ENCODE measurements at regions not wholly inside any gene's neighbourhood (a gene's known extent, or its start where the extent isn't known, plus 50 kb on each side); places are given as distances from the start of the nearest gene placed in this dataset.

DNA sequence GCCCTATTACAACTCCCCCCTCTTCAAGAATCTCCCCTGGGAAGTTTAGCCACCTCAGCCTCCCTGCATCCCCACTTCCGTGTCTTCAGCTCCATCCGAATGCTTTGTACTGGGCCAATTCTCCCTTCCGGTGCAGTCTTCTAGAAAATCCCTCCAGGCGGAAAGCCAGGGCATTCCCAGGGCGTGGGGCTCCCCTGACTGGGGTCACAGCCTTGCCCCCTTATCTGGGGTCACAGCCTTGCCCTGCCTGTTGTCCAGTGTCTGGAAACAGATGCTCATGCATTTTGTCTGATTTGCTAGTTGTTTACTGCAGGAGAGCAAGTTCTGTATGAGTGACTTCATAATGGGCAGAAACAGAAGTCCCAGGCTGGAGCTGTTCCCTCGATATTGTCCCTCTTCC, 112.5 kb upstream of the TCERG1L start:
- no peak overlapping the region for H3K9ac ChIP-seq (ENCODE audit: low read length in 5 of 5)
- H3K27me3 ChIP-seq (ENCODE audit: control insufficient read depth in 5 of 5, insufficient read depth in 4 of 5, low read length in 5 of 5) = peaks cover 14 to 34% (median 25%) of the 10 kb centered on the region in 5 donors
- H3K9me3 ChIP-seq (ENCODE audit: control insufficient read depth in 5 of 5, low read length in 5 of 5) = peaks cover 0 to 2% (median 0%) of the 10 kb centered on the region in 5 donors
- no peak overlapping the region for H3K27ac ChIP-seq (ENCODE audit: low read depth, low read length)
- H3K4me3 ChIP-seq (ENCODE audit: low read depth in 1 of 5, low read length in 5 of 5) = no peak overlapping the region
- H3K36me3 ChIP-seq (ENCODE audit: control insufficient read depth in 5 of 5, insufficient read depth in 5 of 5, low read length in 5 of 5) = no peaks in the 10 kb centered on the region
- H3K4me1 ChIP-seq (ENCODE audit: control insufficient read depth in 5 of 5, insufficient read depth in 5 of 5, low read length in 5 of 5) = no peaks in the 10 kb centered on the region

DNA sequence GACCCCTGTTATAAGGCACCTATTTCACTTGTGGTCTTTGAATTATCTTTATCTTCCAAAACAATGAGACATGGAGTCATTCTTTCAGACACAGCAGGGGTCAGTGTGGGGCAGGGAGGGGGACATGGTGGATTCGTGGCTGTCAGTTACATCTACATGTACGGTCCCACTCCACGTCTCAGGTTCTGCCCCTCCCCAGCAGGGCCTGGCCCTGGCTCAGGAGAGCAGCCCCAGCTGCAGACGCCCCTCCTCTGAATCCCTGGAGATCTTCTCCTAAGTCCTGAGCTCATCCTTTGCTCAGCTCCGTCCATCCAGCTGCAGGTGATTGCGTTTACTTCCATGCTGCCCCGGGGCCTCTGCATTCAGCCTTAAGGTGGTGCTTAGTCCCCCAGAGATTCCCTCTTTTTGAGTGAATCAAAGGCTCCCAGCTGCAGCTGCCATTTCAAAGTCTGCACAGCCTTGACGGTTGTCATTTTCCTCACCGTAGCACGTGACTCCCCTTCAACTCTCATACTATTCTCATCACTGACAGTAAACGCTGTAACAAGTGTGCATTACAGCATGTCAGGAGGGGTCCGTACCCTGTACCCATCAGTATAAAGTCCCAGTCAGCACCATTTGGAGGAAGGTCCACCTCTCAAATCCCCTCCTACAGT, 113.4 kb upstream of the TCERG1L start:
- Histone ChIP-seq H3K4me1 (ENCODE audit: control insufficient read depth in 5 of 5, insufficient read depth in 5 of 5, low read length in 5 of 5) (no peaks in the 10 kb centered on the region), H3K27me3 (ENCODE audit: control insufficient read depth in 5 of 5, insufficient read depth in 4 of 5, low read length in 5 of 5) (peaks cover 21 to 42% (median 34%) of the 10 kb centered on the region in 5 donors), H3K36me3 (ENCODE audit: control insufficient read depth in 5 of 5, insufficient read depth in 5 of 5, low read length in 5 of 5) (no peaks in the 10 kb centered on the region), H3K4me3 (ENCODE audit: low read depth in 1 of 5, low read length in 5 of 5) (no peak overlapping the region), H3K9ac (ENCODE audit: low read length in 5 of 5) (no peak overlapping the region), H3K9me3 (ENCODE audit: control insufficient read depth in 5 of 5, low read length in 5 of 5) (peaks cover 0 to 2% (median 0%) of the 10 kb centered on the region in 5 donors), H3K27ac (ENCODE audit: low read depth, low read length) (no peak overlapping the region)

DNA sequence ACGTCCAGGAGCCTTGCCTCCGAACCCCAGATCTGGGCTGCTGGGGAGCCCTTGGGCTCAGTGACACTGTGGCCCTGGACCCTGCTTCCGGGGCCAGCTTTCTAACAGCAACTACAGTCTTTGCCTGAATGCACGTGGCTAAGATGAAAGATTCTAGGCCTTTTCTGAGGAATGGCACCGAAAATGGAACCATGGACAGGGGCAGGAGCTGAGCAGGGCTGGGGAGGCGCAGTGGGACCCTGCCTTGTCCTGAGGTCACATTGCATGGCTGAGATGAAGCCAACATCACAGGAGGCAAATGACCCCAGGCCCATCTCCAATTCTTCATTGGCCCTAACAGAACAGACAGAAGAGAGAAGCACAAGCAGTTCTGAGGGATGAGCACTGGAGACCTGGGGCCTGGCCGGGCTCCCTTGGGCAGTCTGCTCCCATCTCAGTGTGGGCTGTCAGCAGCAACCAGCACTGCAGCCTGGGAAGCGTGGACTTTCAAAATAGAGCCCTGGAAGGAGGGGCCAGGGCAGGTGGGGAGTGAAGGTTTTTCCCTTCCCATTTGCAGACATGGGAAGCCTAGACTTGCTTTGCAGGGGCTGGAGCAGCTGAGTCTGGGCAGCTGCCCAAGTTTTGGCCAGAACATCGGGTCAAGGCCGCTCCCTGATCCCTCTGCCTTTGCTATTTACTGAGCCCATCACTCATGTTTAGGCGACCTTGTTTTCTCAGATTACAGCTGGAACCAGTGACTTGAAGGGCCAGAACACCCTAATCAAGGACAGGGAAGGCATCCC, 114.4 kb upstream of the TCERG1L start:
- no peak overlapping the region for H3K4me3 ChIP-seq (ENCODE audit: low read depth in 1 of 5, low read length in 5 of 5)
- H3K4me1 ChIP-seq (ENCODE audit: control insufficient read depth in 5 of 5, insufficient read depth in 5 of 5, low read length in 5 of 5) = no peaks in the 10 kb centered on the region
- H3K9ac ChIP-seq (ENCODE audit: low read length in 5 of 5) = no peak overlapping the region
- peaks cover 21 to 49% (median 38%) of the 10 kb centered on the region in 5 donors for H3K27me3 ChIP-seq (ENCODE audit: control insufficient read depth in 5 of 5, insufficient read depth in 4 of 5, low read length in 5 of 5)
- H3K36me3 ChIP-seq (ENCODE audit: control insufficient read depth in 5 of 5, insufficient read depth in 5 of 5, low read length in 5 of 5) = no peaks in the 10 kb centered on the region
- H3K27ac ChIP-seq (ENCODE audit: low read depth, low read length) = no peak overlapping the region
- H3K9me3 ChIP-seq (ENCODE audit: control insufficient read depth in 5 of 5, low read length in 5 of 5) = peaks cover 0 to 2% (median 0%) of the 10 kb centered on the region in 5 donors

DNA sequence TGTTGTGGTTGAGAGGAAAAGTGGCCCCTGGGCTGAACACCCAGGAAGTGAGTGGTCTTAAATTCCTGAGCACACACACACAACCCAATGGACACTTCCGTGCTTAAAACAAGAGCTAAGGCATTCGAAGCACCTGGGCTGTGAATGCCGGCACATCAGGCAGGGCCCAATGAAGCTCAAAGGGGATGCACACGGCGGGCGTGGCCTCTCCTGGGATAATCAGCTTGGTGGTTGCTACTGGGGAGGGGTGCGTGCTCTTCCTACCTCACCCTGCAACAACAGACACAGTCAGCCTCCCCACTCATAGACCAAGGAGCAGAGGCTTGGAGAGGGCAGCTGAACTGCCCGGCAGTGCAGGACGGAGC, 115.0 kb upstream of the TCERG1L start:
- Histone ChIP-seq H3K4me3 (ENCODE audit: low read depth in 1 of 5, low read length in 5 of 5) (no peak overlapping the region), H3K27ac (ENCODE audit: low read depth, low read length) (no peak overlapping the region), H3K9me3 (ENCODE audit: control insufficient read depth in 5 of 5, low read length in 5 of 5) (peaks cover 0 to 2% (median 0%) of the 10 kb centered on the region in 5 donors), H3K27me3 (ENCODE audit: control insufficient read depth in 5 of 5, insufficient read depth in 4 of 5, low read length in 5 of 5) (peaks cover 18 to 48% (median 42%) of the 10 kb centered on the region in 5 donors), H3K9ac (ENCODE audit: low read length in 5 of 5) (no peak overlapping the region), H3K36me3 (ENCODE audit: control insufficient read depth in 5 of 5, insufficient read depth in 5 of 5, low read length in 5 of 5) (no peaks in the 10 kb centered on the region), H3K4me1 (ENCODE audit: control insufficient read depth in 5 of 5, insufficient read depth in 5 of 5, low read length in 5 of 5) (no peaks in the 10 kb centered on the region)

DNA sequence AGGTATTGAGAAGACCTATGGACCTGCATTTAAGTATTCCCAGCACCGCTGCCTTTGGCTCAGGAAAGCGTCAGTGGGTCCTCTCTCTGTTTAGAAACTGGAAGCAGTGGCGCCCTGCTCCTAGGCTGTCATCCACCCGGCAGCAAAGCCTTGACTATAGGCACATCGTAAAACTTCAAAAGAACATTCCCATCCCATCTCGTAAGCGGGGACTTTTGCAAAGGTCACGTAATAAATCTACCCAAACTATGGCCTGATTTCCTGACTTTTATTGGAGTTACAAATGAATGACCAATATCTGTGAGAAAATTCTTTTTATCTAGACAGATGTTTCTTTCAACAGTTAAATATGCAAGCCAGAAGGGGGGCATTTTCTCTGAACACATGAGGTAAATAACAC, 115.8 kb upstream of the TCERG1L start:
- Histone ChIP-seq H3K9ac (ENCODE audit: low read length in 5 of 5) (no peak overlapping the region), H3K27me3 (ENCODE audit: control insufficient read depth in 5 of 5, insufficient read depth in 4 of 5, low read length in 5 of 5) (peaks cover 24 to 55% (median 50%) of the 10 kb centered on the region in 5 donors), H3K27ac (ENCODE audit: low read depth, low read length) (no peak overlapping the region), H3K9me3 (ENCODE audit: control insufficient read depth in 5 of 5, low read length in 5 of 5) (no peaks in the 10 kb centered on the region), H3K4me3 (ENCODE audit: low read depth in 1 of 5, low read length in 5 of 5) (no peak overlapping the region), H3K36me3 (ENCODE audit: control insufficient read depth in 5 of 5, insufficient read depth in 5 of 5, low read length in 5 of 5) (no peaks in the 10 kb centered on the region), H3K4me1 (ENCODE audit: control insufficient read depth in 5 of 5, insufficient read depth in 5 of 5, low read length in 5 of 5) (no peaks in the 10 kb centered on the region)

DNA sequence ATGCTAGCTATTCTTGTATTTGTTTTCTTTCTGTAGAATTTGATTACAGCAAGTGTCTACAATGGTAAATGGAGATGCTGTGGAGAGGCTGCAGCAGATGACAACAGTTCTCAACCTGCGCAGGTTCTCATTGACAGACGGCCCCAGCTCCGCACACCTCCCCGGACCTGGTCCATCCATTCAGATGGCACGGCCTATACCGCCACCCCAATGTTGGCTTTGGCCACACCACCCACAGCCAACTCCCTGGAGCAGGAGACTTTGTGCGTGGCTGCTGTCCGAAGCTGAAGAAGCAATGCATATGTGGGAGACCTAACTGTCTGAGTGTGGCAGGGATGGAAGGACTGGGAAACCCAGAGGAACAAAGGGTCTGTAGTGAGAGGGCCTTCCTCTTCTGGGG, 116.4 kb upstream of the TCERG1L start:
- H3K4me1 ChIP-seq (ENCODE audit: control insufficient read depth in 5 of 5, insufficient read depth in 5 of 5, low read length in 5 of 5) = no peaks in the 10 kb centered on the region
- no peaks in the 10 kb centered on the region for H3K9me3 ChIP-seq (ENCODE audit: control insufficient read depth in 5 of 5, low read length in 5 of 5)
- H3K27me3 ChIP-seq (ENCODE audit: control insufficient read depth in 5 of 5, insufficient read depth in 4 of 5, low read length in 5 of 5) = peaks cover 26 to 57% (median 55%) of the 10 kb centered on the region in 5 donors
- no peak overlapping the region for H3K4me3 ChIP-seq (ENCODE audit: low read depth in 1 of 5, low read length in 5 of 5)
- H3K27ac ChIP-seq (ENCODE audit: low read depth, low read length) = no peak overlapping the region
- H3K36me3 ChIP-seq (ENCODE audit: control insufficient read depth in 5 of 5, insufficient read depth in 5 of 5, low read length in 5 of 5) = no peaks in the 10 kb centered on the region
- H3K9ac ChIP-seq (ENCODE audit: low read length in 5 of 5) = no peak overlapping the region

DNA sequence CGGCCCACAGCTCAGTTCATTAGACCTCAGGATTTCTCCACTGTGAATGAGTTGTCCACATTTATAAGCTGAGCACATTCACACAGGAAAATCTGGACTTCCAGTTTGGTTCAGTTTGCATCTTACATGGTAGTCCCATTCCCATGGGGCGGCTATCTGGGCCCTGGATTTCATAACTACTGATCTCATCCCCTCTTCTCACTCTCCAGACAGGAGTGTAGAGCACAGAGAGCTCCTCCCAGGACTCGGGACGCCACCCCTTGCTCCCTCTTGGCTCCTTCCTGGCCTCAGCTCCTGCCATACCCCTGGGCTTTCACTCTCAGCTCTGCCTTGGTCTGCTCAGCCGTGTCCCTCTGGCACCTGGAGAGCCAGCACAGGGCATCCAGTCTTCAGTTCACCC, 117.6 kb upstream of the TCERG1L start:
- no peak overlapping the region for H3K27ac ChIP-seq (ENCODE audit: low read depth, low read length)
- no peaks in the 10 kb centered on the region for H3K36me3 ChIP-seq (ENCODE audit: control insufficient read depth in 5 of 5, insufficient read depth in 5 of 5, low read length in 5 of 5)
- H3K9ac ChIP-seq (ENCODE audit: low read length in 5 of 5) = no peak overlapping the region
- H3K4me3 ChIP-seq (ENCODE audit: low read depth in 1 of 5, low read length in 5 of 5) = no peak overlapping the region
- no peaks in the 10 kb centered on the region for H3K4me1 ChIP-seq (ENCODE audit: control insufficient read depth in 5 of 5, insufficient read depth in 5 of 5, low read length in 5 of 5)
- peaks cover 25 to 57% (median 55%) of the 10 kb centered on the region in 5 donors for H3K27me3 ChIP-seq (ENCODE audit: control insufficient read depth in 5 of 5, insufficient read depth in 4 of 5, low read length in 5 of 5)
- no peaks in the 10 kb centered on the region for H3K9me3 ChIP-seq (ENCODE audit: control insufficient read depth in 5 of 5, low read length in 5 of 5)

DNA sequence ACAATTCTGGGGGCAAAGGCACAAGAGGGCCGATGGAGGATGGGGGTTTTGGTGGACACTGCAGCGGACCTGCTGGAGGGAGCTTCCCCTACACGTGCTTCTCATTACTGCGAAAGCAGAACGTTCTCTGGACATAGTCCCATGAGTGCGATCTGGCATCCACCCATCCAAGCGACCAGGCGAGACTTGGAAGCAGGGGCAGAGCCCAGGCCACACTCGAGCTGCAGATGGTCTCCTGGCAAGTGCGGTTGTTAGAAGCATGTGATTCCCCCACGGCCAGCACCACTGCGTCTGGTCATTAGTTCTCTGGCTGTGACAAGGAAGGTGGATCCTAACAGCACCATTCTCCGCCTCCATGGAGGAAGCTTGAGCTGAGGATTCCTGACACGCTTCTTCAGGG, 118.4 kb upstream of the TCERG1L start:
- Histone ChIP-seq H3K27ac (ENCODE audit: low read depth, low read length) (no peak overlapping the region), H3K36me3 (ENCODE audit: control insufficient read depth in 5 of 5, insufficient read depth in 5 of 5, low read length in 5 of 5) (no peaks in the 10 kb centered on the region), H3K4me1 (ENCODE audit: control insufficient read depth in 5 of 5, insufficient read depth in 5 of 5, low read length in 5 of 5) (no peaks in the 10 kb centered on the region), H3K4me3 (ENCODE audit: low read depth in 1 of 5, low read length in 5 of 5) (no peak overlapping the region), H3K9ac (ENCODE audit: low read length in 5 of 5) (no peak overlapping the region), H3K27me3 (ENCODE audit: control insufficient read depth in 5 of 5, insufficient read depth in 4 of 5, low read length in 5 of 5) (peaks cover 24 to 53% (median 49%) of the 10 kb centered on the region in 5 donors), H3K9me3 (ENCODE audit: control insufficient read depth in 5 of 5, low read length in 5 of 5) (no peaks in the 10 kb centered on the region)

DNA sequence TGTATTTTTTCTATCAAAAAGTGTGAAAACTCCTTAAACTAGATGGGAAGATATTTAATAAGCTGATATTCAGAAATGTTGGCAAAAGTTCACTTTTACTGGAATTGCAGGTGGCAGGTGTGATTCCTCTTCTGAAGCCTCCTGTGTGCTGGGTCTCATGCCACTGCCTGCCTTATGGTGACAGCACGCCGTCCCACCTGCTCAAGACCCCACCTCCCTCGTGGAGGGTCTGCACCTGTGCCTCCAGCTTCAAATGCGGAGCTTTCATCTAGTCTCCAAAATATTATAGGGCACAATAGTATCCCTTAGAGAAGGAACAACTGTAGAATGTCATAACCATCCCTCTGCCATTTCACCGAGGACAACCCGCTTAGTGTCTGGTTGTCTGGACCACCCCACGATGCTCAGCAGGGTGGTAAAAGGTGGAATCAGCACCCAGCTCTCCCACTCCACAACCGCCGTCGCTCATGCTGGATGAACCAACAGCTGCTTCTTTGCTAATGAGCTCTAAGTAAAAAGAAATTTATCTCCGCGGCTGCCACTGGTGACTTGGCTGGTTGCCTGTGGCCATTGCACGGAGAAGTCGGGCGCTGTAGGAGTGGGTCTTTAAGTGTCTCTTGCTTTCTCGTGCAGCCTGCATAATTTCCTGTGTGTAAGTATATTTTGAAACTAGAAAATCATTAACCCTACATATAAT, 119.3 kb upstream of the TCERG1L start:
- no peak overlapping the region for H3K27ac ChIP-seq (ENCODE audit: low read depth, low read length)
- no peak overlapping the region for H3K4me3 ChIP-seq (ENCODE audit: low read depth in 1 of 5, low read length in 5 of 5)
- H3K9ac ChIP-seq (ENCODE audit: low read length in 5 of 5) = no peak overlapping the region
- peaks cover 23 to 50% (median 43%) of the 10 kb centered on the region in 5 donors for H3K27me3 ChIP-seq (ENCODE audit: control insufficient read depth in 5 of 5, insufficient read depth in 4 of 5, low read length in 5 of 5)
- H3K4me1 ChIP-seq (ENCODE audit: control insufficient read depth in 5 of 5, insufficient read depth in 5 of 5, low read length in 5 of 5) = no peaks in the 10 kb centered on the region
- no peaks in the 10 kb centered on the region for H3K36me3 ChIP-seq (ENCODE audit: control insufficient read depth in 5 of 5, insufficient read depth in 5 of 5, low read length in 5 of 5)
- no peaks in the 10 kb centered on the region for H3K9me3 ChIP-seq (ENCODE audit: control insufficient read depth in 5 of 5, low read length in 5 of 5)

DNA sequence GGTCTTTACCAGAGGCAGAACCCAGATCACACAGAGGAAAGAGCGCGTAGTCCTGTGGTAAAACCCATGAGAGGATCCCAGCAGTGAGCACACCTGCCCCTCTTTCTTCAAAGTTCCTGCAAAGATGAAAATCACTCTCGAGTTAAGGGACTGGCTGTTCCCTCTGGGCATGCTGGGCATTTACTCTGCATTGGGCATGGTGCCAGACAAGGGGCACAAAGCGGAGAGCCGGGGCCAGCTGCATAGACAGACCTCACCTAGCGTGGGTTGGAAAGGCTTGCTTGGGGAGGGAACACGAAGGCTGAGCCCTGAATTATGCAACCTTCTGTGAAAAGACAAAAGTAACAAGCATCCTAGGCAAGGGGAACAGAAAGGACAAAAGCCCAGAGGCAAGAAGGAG, 120.0 kb upstream of the TCERG1L start:
- H3K4me3 ChIP-seq (ENCODE audit: low read depth in 1 of 5, low read length in 5 of 5) = no peak overlapping the region
- peaks cover 18 to 44% (median 38%) of the 10 kb centered on the region in 5 donors for H3K27me3 ChIP-seq (ENCODE audit: control insufficient read depth in 5 of 5, insufficient read depth in 4 of 5, low read length in 5 of 5)
- no peak overlapping the region for H3K27ac ChIP-seq (ENCODE audit: low read depth, low read length)
- no peak overlapping the region for H3K9ac ChIP-seq (ENCODE audit: low read length in 5 of 5)
- H3K36me3 ChIP-seq (ENCODE audit: control insufficient read depth in 5 of 5, insufficient read depth in 5 of 5, low read length in 5 of 5) = no peaks in the 10 kb centered on the region
- H3K9me3 ChIP-seq (ENCODE audit: control insufficient read depth in 5 of 5, low read length in 5 of 5) = no peaks in the 10 kb centered on the region
- H3K4me1 ChIP-seq (ENCODE audit: control insufficient read depth in 5 of 5, insufficient read depth in 5 of 5, low read length in 5 of 5) = no peaks in the 10 kb centered on the region
